GM18517 (cell line): ENCODE measurements at regions not wholly inside any gene's neighbourhood (a gene's known extent, or its start where the extent isn't known, plus 50 kb on each side); places are given as distances from the start of the nearest gene placed in this dataset.
"Not testable (repeated sequence)": the region's sequence is repeated elsewhere in the genome, so short reads cannot be mapped to it uniquely, and the experiment has no call there.

Source experiments
- ATAC-seq: cut with Tn5 transposase; IDR thresholded peaks from one replicate; pipeline ENCODE4 v1.9.1; 2021; ENCODE audit warnings: mild to moderate bottlenecking, moderate library complexity; ENCODE audit not compliant: unreplicated experiment

DNA sequence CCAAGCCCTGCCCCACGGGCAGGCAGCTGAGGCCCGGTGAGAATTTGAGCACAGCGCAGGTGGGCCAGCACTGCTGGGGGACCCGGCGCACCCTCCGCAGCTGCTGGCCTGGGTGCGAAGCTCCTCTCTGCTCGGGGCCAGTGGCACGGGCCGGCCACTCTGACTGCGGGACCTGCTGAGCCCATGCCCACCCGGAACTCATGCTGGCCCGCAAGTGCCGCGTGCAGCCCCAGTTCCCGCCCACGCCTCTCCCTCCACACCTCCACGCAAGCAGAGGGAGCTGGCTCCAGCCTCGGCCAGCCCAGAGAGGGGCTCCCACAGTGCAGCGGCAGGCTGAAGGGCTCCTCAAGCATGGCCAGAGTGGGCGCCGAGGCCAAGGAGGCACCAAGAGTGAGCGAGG lies 190.1 kb upstream of the IGFBP7 start:
- ATAC-seq = not testable (repeated sequence)

DNA sequence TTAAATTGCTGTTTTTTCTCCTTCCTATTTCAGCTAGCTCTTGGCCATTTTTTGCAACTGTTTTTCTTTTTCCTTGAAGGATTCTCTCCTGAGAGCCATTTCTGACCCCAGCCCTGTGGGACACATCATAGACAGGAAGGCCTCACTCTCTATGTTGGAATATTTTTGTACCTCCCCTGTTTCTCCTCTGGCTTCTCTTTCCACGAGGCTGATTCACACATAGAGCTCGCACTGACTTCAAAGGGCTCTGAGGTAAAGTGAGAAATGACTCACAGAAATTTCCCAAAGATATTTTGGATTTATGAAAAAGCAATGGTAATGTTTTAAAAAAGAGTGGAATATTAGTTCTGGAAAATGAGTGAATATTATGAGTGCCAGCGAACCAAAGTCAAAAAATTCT lies 181.7 kb upstream of the IGFBP7 start:
- ATAC-seq = no peak

DNA sequence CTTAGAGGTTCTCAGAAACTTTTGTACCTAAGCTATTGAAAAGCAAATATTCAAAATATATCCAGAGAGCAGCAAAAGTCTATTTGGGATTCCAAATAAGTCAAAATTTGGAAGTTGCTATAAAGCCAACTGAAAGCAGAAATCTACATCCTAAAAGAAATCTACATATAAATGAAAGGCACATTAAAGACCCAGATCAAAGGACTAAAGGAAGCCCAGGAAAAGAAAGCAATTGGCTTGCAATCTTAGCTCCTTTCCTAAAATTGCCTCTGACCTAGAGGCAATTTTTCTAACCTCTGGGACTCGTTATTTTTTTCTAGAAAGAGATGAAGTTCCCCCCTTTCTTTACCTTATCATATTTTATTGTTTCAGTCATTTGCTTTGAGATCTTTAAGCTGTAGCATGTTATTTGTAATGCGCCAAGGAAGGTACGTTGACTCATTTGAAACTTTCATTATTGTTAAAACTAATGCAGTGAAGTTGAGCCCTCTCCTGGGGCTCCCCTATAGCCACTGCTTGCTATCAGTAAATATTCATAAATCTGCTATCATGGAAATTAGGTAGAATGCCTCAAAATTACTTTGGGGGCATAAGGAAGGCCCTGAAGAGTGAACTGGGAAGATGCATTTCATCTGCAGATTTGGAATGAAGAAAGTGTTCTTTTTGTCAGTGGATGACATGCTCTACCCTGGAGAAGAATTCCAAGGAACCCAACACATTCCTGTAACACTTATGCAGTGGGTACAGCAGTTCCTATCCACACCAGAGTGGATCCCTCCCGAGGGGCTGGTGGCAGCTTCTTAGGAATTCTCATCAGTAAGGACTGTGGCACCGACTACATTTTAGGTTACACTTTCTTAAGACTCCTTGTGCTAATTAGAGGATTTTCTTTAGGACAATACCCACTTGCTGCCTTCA lies 177.8 kb upstream of the IGFBP7 start:
- no peak for ATAC-seq

DNA sequence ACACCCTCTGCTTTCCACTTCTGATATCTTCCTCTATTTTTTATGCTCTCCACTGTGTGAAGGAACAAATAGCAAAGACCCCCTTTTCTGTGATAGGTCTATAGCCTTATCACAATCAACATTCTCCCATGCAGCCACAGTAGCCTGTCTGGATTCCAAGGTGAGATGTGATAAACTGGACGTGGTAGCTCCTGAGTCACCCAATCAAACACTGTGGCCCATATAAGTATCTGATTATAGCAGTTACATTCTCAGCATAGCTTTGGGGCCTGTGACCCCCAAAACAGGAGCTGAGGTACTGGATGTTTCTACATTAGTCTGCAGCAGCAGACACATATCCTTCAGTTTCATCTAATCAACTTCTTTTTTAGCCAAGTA lies 172.7 kb upstream of the IGFBP7 start:
- ATAC-seq = no peak

DNA sequence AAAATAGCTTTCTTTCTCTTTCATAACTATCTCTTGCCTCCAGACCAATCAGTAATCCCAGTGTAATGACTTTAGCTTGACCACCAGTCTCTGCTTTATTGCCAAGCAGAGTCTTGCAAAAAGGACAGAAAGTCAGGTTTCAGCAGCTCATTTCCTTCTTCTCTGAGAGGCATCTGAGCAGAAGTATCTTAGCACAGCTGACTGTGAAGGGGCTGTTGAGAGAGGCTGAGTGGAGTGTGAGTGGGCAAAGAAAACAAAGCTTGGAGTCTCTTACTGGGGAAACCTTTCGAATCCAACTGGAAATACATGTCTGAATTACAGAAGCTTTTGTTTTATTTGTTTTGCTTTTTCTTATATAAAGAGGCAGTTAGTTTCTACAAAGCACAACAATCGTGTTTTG lies 170.3 kb upstream of the IGFBP7 start:
- no peak for ATAC-seq

DNA sequence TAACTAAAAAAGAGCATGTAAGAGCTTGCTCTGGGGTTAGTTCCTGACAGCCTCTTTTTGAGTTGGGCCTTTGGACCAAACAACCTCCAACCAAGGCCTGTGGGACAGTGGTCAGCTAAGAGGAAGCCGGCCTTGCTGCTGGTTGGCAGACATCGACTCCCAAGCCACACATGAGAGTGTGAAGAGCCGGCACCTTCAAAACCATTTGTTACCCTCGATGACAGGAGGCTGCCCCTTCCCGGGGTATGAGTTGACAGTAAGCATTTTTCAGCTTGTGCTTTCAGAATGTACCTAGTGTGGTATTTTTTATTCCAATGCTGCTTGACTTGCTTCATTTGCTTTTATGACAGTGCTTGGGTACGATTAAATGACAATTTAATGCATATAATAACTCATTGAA lies 168.6 kb upstream of the IGFBP7 start:
- no peak for ATAC-seq

DNA sequence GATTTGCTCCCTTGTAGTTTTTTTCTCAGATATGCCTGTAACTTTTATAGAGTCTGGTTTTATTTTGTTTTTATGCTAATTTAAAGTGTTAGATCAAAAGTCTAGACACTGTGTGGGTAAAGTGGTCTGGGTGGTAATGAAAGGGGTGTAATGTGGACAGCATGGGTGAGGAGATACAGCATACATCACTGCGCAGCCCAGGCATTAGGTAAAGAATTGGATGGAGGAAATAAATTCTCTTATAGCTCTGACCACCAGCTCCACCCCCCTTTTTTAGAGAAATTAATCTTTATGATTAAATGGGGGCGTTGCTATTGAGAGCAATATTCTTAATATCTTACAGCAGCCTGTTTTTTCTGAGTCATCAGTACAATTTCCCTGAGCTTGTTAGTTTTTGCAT lies 163.9 kb upstream of the IGFBP7 start:
- ATAC-seq = no peak

DNA sequence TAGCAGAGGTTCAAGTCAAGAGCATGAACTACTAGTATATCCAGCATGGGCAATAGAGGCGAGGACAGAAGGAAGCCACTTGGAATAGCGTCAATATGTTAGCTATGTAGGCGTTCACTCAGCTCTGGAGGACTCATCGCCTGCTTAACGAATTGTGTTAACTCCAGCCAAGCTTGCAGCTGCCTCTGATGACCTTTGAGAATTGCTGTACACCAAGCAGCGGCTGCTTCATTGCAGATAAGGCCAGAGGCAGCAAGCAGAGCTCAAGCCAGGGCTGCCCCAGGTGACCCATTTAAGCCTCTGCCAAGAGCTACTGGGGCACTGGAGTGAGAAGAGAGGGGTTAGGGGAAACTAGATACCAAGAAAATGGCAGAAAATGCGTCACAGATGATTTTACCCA lies 160.2 kb upstream of the IGFBP7 start:
- ATAC-seq = no peak

DNA sequence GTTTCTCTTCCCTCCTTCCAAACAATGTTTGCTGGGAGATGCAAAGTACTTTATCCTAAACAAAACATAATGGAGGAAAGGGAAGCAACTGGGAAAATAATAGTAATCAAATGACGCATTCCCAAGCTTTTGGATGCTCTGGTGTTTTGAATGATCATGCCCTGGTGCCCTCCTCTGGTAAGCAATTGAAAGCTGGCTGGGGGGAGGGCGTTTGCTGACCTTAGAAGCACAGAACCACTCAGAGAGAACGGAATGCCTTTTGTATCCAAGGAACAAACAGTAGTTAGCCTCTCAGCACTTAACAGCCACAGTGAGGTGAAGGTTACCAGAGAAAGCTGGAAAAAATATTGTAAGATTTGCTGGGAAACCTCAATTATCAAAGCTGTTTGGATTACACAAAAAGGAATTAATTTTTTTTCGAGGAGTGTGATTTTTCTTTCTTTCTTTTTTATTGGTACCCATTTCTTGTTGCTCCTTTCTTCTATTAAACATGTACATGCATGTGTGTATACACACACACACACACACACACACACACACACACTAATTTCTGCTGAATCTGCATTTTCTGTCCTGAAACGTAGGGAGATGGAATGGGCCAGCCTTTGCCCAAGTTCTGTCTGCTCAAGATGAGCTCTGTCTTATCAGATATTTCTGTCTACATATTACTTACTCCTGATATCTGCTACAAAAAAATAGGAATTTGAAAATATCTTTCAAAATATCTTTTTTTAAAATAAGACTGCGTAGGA lies 155.8 kb upstream of the IGFBP7 start:
- ATAC-seq = no peak

DNA sequence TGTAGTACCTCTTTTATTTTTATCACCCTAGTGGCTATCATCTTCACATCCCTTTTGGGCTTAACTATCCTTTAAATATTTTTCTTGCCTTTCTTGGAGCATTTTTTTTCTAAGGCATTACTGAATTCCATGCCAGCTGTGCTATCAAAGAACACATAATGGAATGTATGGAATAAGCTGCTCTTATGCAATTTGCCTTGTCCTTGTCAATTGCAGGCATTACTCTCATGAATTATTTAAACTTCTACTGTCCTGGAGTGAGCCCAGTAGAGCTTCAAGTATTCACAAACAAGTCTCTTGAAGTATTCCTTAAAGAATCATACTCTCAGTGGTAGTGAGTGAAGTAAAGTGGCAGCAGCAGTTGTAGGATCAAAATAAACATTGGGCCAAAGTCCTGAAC lies 144.6 kb upstream of the IGFBP7 start:
- no peak for ATAC-seq

DNA sequence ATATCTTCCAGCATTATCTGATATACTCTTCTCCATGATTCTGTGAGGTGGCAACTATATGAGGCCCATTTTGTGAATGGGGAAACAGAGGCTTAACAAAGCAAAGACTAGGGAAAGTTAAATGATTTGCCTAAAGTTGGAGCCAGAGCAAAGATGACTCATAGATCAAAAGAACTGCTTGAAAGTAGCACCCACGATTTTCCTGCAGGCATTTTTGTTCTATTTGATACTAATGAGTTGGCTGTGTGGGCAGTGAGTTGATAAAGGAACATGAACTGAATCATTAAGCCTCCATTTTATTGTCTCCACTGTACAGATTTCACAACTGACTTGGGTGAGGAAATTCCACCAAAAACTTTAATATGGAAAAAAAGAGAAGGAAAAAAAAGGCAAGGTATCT lies 138.9 kb upstream of the IGFBP7 start:
- no peak for ATAC-seq

DNA sequence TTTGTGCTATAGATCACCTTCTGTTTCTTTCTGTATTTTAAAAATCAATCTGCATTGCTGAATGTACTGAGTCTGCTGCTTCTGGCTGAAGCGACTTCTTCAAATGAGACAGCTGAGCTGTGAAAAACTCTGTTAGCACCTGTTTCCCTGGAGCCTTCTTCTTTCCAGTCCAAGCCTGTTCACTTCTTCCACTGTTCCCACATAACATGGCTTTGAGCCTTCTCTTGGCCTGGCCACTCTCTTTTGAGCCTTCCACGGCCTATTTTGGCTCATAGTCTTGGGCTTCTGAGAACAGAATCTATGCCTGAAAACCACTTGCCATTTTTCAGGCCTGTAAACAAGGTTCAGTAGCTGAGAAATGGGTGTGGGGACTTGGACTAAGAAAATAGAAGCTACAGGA lies 132.9 kb upstream of the IGFBP7 start:
- ATAC-seq = no peak

DNA sequence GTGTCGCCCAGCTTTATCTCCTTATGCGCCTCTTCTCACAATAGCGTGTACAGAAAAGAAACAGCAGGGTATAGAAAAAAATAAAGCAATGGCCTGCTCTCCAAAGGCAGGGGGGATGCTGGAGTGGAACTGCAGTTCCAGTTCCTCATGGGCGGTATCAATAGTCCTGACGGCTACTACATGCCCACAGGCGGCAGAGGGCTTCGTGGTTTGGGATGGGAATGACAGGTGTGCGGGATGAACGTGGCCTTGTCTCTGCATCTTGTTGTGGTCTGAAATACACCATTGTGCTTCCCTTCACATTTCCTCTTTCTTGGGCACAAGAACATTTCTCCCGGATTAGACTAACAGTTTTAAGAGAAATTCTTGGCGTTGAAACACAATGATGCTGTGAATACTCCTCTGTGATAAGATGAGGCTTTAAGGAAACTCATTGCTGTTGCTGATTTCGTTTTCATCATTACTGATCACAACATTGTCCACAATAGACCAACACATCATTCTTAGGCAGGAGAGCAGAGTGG lies 124.1 kb upstream of the IGFBP7 start:
- ATAC-seq = no peak

DNA sequence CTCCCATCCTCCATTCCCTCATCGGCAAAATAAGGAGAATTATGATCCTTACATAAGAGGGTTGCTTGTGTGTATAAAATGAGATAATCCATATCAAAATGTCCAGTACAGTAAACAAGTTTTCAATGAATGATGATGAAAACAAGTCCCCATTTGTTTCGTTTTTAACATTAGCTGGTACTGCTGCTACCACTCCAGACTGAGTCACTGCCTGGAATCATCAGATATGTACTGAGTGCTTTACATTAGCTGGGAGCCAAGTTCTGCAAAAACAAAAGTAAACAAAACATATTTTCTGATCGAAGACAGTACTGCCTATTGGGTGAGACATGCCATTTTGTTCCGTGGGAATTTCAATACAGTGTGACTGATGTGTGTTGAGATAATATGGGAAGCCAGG lies 123.2 kb upstream of the IGFBP7 start:
- no peak for ATAC-seq

DNA sequence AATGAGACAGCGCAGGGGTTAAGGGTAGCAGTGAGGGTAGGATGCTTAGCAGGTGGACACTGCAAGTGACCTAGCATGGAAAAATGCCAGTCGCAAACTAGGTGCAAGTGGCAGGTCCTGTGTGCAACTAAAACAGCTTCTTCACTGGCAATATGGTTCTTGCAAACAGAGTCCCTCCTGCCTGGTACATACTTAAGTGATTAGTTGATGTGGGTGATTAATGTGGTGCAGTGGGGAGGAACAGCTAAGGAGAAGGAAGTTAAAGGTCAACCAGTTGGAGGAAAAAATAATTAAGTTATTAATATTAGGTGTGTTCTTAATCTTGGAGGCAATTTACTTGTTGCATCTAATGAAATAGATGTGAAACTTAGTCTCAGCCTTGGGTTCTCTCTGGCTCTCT lies 121.6 kb upstream of the IGFBP7 start:
- ATAC-seq = no peak

DNA sequence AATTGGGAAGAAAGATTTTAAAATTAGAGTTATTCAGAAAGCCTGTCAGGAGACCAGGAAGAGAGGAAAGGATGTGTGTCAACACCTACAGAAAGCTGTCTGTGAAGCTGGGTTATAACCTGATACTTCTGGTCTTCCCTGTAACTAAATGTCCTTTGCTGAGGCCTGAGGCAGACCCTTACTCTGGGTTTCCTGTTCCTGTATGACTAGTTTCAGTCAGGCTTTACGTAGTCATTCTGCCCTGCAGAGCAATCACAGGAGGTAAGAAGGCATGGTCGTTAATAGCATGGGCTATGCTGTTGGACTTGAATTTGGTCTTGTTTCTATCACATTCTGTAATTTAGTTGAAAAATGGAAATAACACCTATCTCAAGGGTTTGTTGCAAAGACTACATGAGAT lies 110.5 kb upstream of the IGFBP7 start:
- no peak for ATAC-seq

DNA sequence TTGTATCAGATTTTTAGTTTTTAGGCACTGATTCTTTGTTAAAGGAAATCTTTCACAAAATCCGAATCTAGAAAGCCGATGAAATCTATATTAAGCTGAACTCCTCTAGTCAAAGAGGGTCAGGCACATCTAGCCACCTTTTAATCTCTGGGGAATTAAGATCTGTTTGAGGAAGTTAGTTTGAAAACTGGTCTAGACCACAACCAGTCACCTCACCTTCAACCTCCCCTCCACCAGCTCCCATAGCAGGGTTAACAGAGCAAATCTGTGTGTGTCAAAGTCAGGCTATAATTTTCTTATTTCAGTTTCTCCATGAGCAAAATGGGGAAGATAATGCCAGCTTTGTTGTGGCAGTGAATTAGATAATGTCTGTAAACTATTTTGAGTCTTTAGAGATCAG lies 110.0 kb upstream of the IGFBP7 start:
- ATAC-seq = no peak

DNA sequence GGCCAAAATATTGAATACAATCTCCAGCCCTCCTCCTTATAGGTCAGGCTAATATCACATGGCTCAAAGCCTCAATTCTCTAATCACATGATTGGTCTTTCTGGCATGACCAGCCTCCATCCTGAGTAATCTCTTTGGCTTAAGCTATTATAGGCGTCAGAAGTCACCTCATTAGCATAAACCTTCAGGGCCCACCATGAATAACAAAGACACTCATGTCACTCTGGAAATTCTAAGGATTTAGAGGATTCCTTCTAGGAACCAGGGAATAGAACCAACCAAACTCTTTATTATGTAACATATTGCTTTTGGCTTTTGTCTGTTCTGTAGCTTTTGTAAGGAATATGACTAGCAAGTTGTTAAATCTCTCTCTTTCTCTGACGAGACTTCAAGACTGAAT lies 109.2 kb upstream of the IGFBP7 start:
- no peak for ATAC-seq

DNA sequence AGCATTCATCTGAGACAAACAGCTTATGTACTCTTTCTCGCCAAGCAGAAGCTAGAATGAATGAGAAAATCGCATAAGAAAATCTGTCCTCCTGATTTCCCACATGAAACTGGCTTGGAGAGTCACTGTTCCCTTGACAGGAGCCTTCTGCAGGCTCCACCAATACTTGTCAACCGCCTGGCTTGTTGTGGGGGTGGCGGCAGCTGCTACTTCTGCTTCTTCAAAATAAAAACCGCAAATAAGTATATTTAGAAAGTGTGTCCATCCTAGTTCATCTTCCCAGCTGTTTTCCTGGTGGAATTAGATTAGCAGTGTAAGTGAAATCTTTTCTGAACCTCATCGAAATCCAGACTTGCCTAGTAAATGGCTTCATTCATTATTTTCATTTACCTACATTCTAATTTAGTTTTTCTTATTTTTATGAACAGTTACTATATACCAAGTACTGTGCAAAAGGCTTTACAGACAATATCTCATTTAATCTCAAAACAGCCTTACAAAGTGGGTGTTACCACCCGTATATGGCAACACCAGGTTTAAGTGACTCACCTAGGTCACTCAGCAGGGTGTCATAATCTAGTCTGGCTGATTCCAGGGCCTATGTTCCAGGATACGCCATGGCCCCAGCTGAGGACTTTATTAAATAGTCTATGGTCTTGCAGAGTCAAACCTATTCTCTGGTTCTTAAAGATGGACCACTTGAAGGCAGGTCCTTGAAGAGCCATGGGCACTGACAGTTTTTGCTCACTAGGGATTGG lies 104.6 kb upstream of the IGFBP7 start:
- no peak for ATAC-seq

DNA sequence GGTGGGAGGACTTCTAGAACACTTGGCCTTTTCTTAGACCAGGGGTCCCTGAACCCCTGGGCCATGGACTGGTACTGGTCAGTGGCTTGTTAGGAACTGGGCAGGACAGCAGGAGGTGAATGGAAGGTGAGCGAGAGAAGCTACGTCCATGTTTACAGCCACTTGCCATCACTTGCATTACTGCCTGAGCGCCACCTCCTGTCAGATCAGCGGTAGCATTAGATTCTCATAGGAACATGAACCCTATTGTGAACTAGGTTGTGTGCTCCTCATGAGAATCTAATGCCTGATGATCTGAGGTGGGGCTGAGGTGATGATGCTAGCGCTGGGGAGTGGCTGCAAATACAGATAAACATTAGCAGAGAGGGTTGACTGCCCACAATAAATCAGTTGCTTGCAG lies 100.9 kb upstream of the IGFBP7 start:
- ATAC-seq = no peak

DNA sequence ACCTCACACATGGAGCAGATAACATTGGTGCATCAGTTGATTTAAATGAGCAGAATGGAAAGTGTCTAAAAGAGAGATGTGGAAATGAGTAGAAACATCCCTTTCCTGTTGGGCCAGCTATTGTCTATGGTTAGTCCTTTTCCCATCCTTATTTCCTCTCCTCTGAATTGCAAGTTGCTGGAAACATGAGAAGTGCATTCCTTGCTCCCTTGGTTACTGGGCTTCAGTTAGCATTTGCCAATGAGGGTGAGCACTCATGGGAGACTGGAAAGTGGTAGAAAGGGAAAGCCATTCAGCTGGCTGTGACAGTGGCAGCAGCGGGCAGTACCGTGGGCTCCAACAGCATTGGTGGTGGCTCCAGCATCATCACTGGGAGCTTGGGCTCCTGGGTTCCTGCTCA lies 96.0 kb upstream of the IGFBP7 start:
- ATAC-seq = no peak
